ENCODE measurements at regions not wholly inside any gene's neighbourhood (a gene's known extent, or its start where the extent isn't known, plus 50 kb on each side); places are given as distances from the start of the nearest gene placed in this dataset.

DNA sequence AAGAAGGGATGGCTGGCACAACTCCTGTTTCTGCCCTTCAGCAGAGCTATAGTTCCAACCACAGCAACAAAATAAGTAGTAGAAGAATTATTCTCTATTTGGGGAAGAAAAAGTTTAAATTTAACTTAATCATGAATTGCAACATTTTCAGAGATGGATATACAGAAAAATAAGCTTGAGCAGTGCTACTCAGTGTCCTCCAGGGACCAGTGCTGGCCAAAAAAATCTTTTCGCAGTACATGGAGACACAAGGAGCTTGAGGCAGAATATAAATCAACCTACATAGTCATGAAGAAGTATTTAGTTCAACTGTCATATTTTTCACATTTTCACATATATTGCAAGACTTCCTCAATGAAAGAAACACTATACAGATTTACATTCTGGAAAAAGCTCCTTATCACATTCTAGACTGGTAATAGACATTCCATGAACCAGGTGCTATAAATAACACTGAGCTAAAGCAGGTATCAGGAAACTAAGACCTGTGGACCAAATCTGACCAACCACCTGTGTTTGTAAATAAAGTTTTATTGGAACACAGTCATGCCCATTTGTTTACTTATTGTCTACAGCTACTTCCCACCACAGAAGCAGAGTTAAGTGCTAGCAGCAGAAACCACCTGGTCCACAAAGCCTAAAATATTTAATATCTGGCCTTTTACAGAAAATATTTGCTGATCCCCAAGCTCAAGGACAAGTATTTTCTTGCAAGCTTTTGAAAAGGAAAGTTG is 101.9 kb downstream of the RGS21 start:
- Histone ChIP-seq H3K9me3 (peaks cover 0 to 3% (median 0%) of the 10 kb centered on the region in 11 donors), H3K4me1 (no peaks in the 10 kb centered on the region), H3K27ac (no peak overlapping the region), H3K36me3 (no peaks in the 10 kb centered on the region), H3K4me3 (no peak overlapping the region), H3K27me3 (no peaks in the 10 kb centered on the region)
- WGBS, 2 donors = 56 to 68% methylated on average over 1 of the region's 1 CpG
- intact Hi-C loops (cut with DNase I) = no loop called here
- TF ChIP-seq, protein P1, sequence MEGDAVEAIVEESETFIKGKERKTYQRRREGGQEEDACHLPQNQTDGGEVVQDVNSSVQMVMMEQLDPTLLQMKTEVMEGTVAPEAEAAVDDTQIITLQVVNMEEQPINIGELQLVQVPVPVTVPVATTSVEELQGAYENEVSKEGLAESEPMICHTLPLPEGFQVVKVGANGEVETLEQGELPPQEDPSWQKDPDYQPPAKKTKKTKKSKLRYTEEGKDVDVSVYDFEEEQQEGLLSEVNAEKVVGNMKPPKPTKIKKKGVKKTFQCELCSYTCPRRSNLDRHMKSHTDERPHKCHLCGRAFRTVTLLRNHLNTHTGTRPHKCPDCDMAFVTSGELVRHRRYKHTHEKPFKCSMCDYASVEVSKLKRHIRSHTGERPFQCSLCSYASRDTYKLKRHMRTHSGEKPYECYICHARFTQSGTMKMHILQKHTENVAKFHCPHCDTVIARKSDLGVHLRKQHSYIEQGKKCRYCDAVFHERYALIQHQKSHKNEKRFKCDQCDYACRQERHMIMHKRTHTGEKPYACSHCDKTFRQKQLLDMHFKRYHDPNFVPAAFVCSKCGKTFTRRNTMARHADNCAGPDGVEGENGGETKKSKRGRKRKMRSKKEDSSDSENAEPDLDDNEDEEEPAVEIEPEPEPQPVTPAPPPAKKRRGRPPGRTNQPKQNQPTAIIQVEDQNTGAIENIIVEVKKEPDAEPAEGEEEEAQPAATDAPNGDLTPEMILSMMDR (IDR thresholded peaks at IDR 0.05) = no peak
- ATAC-seq (no peak), DNase-seq (no peak)

DNA sequence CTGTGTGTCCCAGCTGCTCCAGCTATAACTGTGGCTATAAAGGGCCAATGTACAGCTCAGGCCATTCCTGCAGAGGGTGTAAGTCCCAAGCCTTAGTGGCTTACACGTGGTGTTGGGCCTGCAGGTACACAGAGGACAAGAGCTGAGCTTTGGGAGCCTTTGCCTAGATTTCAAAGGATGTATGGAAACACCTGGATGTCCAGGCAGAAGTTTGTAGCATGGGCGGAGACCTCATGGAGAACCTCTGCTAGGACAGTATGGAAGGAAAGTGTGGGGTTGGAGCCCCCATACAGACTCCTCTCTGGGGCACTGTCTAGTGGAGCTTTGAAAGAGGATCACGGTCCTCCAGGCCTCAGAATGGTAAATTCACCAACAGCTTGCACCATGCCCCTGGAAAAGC is 113.9 kb downstream of the RGS21 start:
- 60 to 66% methylated on average over 3 of the region's 3 CpGs for WGBS, 2 donors
- H3K9me3 ChIP-seq = peaks cover 0 to 10% (median 0%) of the 10 kb centered on the region in 11 donors
- H3K4me3 ChIP-seq = no peak overlapping the region
- H3K36me3 ChIP-seq = no peaks in the 10 kb centered on the region
- H3K27me3 ChIP-seq = no peaks in the 10 kb centered on the region
- H3K4me1 ChIP-seq = no peaks in the 10 kb centered on the region
- no peak overlapping the region for H3K27ac ChIP-seq
- ATAC-seq = no peak
- intact Hi-C loops (cut with DNase I) = no loop called here
- no peak for DNase-seq
- TF ChIP-seq, protein P1 (IDR thresholded peaks at IDR 0.05) = no peak

DNA sequence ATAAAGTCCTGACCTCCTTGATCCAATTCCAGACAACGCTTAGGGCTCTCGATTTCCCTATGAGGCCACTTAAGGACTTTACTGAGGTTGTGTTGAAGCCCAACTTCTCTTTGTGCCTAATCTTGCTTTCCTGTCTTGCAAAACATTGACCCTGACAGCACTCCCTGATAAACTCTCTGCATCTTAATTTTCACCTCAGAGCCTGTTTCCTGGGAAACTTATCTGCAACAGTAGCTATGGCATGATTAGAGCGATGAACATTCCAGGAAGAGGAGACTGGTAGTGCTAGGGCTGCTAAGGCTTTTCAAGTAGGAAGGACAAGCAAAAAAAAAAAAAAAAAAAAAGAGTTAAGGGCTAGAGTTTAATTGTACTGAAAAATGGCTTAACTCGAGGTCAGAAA is 118.9 kb downstream of the RGS21 start:
- Histone ChIP-seq H3K27ac (no peak overlapping the region), H3K27me3 (peaks cover 0 to 5% (median 0%) of the 10 kb centered on the region in 7 donors), H3K4me1 (no peaks in the 10 kb centered on the region), H3K4me3 (no peak overlapping the region), H3K9me3 (peaks cover 0 to 7% (median 0%) of the 10 kb centered on the region in 11 donors), H3K36me3 (no peaks in the 10 kb centered on the region)
- ATAC-seq (no peak), DNase-seq (no peak)
- WGBS, 2 donors = 37% methylated on average over 4 of the region's 4 CpGs
- intact Hi-C loops (cut with DNase I) = no loop called here
- TF ChIP-seq, protein P1 (IDR thresholded peaks at IDR 0.05) = no peak

DNA sequence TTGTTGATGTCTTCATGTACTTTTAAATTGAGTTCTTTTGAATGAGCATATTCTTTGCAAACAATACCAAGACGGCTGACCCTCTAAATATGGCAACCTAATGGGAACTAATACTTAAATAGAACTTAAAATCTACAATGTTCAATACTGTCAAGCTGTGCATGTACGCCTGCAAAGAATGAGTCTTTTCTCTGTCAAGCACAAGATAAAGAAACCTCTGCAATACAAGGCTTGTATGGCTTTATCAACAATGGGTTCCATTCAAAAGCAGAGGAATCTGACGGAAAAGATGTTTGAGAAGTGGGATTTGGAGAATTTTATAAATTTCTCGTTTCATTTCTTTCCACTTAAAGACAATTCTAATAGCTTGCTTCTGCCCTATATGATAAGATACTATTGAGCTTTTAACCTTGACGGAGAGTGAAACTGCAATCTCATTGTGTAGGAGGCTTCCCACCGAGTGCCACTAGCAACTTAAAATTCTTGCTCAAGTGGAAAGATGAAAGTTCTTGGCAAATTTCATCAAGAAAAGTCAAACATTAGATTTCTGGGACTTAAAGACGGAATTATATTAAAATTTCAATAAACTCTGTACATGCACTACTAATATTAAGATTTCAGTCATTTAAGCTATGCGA is 119.8 kb downstream of the RGS21 start:
- intact Hi-C loops (cut with DNase I) = no loop called here
- DNase-seq (no peak), ATAC-seq (no peak)
- no peaks in the 10 kb centered on the region for H3K4me1 ChIP-seq
- H3K4me3 ChIP-seq = no peak overlapping the region
- TF ChIP-seq, protein P1 (IDR thresholded peaks at IDR 0.05) = no peak
- no peaks in the 10 kb centered on the region for H3K36me3 ChIP-seq
- H3K9me3 ChIP-seq = no peaks in the 10 kb centered on the region
- WGBS, 2 donors = 58 to 65% methylated on average over 8 of the region's 8 CpGs
- no peak overlapping the region for H3K27ac ChIP-seq
- H3K27me3 ChIP-seq = peaks cover 0 to 5% (median 0%) of the 10 kb centered on the region in 7 donors

Data from heart right ventricle (tissue), 16 donors.